ENCODE measurements at regions not wholly inside any gene's neighbourhood (a gene's known extent, or its start where the extent isn't known, plus 50 kb on each side); places are given as distances from the start of the nearest gene placed in this dataset.
"Not testable (repeated sequence)": the region's sequence is repeated elsewhere in the genome, so short reads cannot be mapped to it uniquely, and the experiment has no call there.

GRCh38 chr11:24267014-24267413 lies 229.8 kb upstream of the LUZP2 start:
- no peaks in the 10 kb centered on the region for H3K36me3 ChIP-seq (replicated peaks in 1 of 2; ENCODE audit: control insufficient read depth in 2 of 2, insufficient read depth in 2 of 2, low read length in 2 of 2)
- H4K8ac ChIP-seq (ENCODE audit: low read depth, low read length) = no peak overlapping the region
- no peak overlapping the region for H2BK15ac ChIP-seq (ENCODE audit: low read length)
- no peak overlapping the region for H2BK5ac ChIP-seq (ENCODE audit: low read length)
- no peaks in the 10 kb centered on the region for H3K27me3 ChIP-seq (ENCODE audit: control insufficient read depth in 3 of 3, insufficient read depth in 3 of 3, low read depth in 1 of 3, low read length in 3 of 3)
- DNase-seq (ENCODE audit: low spot score) = peak; percentile 20
- no peak overlapping the region for H2BK120ac ChIP-seq (ENCODE audit: low read depth, low read length)
- no peak overlapping the region for H3K23ac ChIP-seq (ENCODE audit: low read depth, low read length, poor library complexity)
- no peak overlapping the region for H3K4me2 ChIP-seq (ENCODE audit: insufficient read depth, low read length, poor library complexity, severe bottlenecking)
- no peak overlapping the region for H2AK5ac ChIP-seq (ENCODE audit: low read depth, low read length)
- H3K4ac ChIP-seq (ENCODE audit: low read length) = no peak overlapping the region
- H3K9ac ChIP-seq (ENCODE audit: low read depth, low read length, poor library complexity) = no peak overlapping the region
- H4K91ac ChIP-seq (ENCODE audit: low read depth, low read length, poor library complexity) = no peak overlapping the region
- H3K4me3 ChIP-seq (ENCODE audit: low read length in 2 of 2) = no peak overlapping the region
- WGBS, 2 donors (ENCODE audit: extremely low coverage in 2 of 2, insufficient read length in 2 of 2, insufficient replicate concordance in 1 of 2) = no CpG with 5 or more reads among the region's 2 CpGs
- no peak overlapping the region for H3K14ac ChIP-seq (ENCODE audit: low read length)
- H3K79me1 ChIP-seq (ENCODE audit: low read depth, low read length) = no peaks in the 10 kb centered on the region
- no peak overlapping the region for H3K18ac ChIP-seq (ENCODE audit: low read length)
- H3K9me3 ChIP-seq (replicated peaks in 1 of 2; ENCODE audit: control insufficient read depth in 2 of 2, insufficient read depth in 1 of 2, low read depth in 1 of 2, low read length in 2 of 2) = no peaks in the 10 kb centered on the region
- no peak overlapping the region for H3K27ac ChIP-seq (replicated peaks; ENCODE audit: low read length)
- no peaks in the 10 kb centered on the region for H3K4me1 ChIP-seq (ENCODE audit: control insufficient read depth in 2 of 2, insufficient read depth in 1 of 2, low read depth in 1 of 2, low read length in 2 of 2)
- no peak overlapping the region for H2AFZ ChIP-seq (ENCODE audit: low read length)
- no peak overlapping the region for H2BK12ac ChIP-seq (ENCODE audit: low read length)

DNA sequence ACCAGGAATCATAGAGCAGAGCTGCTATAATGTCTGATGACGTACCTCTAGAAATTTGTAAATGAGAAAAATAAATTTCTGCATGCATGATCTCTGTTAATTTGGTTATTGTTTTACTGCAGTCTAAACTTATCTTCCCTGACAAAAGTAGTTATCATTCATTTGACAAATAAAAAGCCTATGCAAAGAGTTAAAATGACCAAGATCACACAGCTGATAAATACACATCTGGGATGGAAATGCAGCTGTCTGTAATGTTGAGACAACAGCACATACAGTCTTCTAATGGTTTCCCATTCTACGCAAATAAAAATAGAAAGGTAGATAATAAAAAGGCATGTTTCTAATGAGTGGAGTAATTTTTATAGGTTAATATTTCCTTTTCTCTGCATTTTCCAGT lies 225.1 kb upstream of the LUZP2 start:
- H3K79me1 ChIP-seq (ENCODE audit: low read depth, low read length) = no peaks in the 10 kb centered on the region
- H2AK5ac ChIP-seq (ENCODE audit: low read depth, low read length) = no peak overlapping the region
- H3K9me3 ChIP-seq (replicated peaks in 1 of 2; ENCODE audit: control insufficient read depth in 2 of 2, insufficient read depth in 1 of 2, low read depth in 1 of 2, low read length in 2 of 2) = peaks cover 0 to 1% of the 10 kb centered on the region in 2 donors
- no peak overlapping the region for H4K8ac ChIP-seq (ENCODE audit: low read depth, low read length)
- H3K36me3 ChIP-seq (replicated peaks in 1 of 2; ENCODE audit: control insufficient read depth in 2 of 2, insufficient read depth in 2 of 2, low read length in 2 of 2) = no peaks in the 10 kb centered on the region
- no CpG with 5 or more reads among the region's 2 CpGs for WGBS, 2 donors (ENCODE audit: extremely low coverage in 2 of 2, insufficient read length in 2 of 2, insufficient replicate concordance in 1 of 2)
- H3K27me3 ChIP-seq (ENCODE audit: control insufficient read depth in 3 of 3, insufficient read depth in 3 of 3, low read depth in 1 of 3, low read length in 3 of 3) = no peaks in the 10 kb centered on the region
- H2BK5ac ChIP-seq (ENCODE audit: low read length) = no peak overlapping the region
- no peak overlapping the region for H3K9ac ChIP-seq (ENCODE audit: low read depth, low read length, poor library complexity)
- no peak overlapping the region for H3K27ac ChIP-seq (replicated peaks; ENCODE audit: low read length)
- no peak overlapping the region for H3K14ac ChIP-seq (ENCODE audit: low read length)
- no peak for DNase-seq (ENCODE audit: low spot score)
- no peak overlapping the region for H3K18ac ChIP-seq (ENCODE audit: low read length)
- no peak overlapping the region for H2BK120ac ChIP-seq (ENCODE audit: low read depth, low read length)
- no peak overlapping the region for H3K23ac ChIP-seq (ENCODE audit: low read depth, low read length, poor library complexity)
- H2BK15ac ChIP-seq (ENCODE audit: low read length) = no peak overlapping the region
- H2AFZ ChIP-seq (ENCODE audit: low read length) = no peak overlapping the region
- H2BK12ac ChIP-seq (ENCODE audit: low read length) = no peak overlapping the region
- no peak overlapping the region for H4K91ac ChIP-seq (ENCODE audit: low read depth, low read length, poor library complexity)
- no peak overlapping the region for H3K4ac ChIP-seq (ENCODE audit: low read length)
- no peaks in the 10 kb centered on the region for H3K4me1 ChIP-seq (ENCODE audit: control insufficient read depth in 2 of 2, insufficient read depth in 1 of 2, low read depth in 1 of 2, low read length in 2 of 2)
- H3K4me3 ChIP-seq (ENCODE audit: low read length in 2 of 2) = no peak overlapping the region
- no peak overlapping the region for H3K4me2 ChIP-seq (ENCODE audit: insufficient read depth, low read length, poor library complexity, severe bottlenecking)

DNA sequence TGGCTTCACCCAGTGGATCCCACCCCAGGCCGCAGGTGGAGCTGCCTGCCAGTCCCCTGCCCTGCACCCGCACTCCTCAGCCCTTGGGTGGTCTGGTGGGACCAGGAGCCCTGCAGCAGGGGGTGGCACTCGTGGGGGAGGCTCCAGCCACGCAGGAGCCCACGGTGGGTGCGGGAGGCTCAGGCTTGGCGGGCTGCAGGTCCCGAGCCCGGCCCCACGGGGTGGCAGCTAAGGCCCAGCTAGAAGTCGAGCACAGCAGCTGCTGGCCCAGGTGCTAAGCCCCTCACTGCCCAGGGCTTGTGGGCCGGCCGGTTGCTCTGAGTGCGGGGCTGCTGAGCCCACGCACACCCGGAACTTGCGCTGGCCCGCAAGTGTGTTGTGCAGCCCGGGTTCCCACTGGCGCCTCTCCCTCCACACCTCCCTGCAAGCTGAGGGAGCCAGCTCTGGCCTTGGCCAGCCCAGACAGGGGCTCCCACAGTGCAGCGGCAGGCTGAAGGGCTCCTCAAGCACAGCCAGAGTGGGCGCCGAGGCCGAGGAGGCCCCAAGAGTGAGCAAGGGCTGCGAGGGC lies 222.6 kb upstream of the LUZP2 start:
- not testable (repeated sequence) for H4K8ac ChIP-seq (ENCODE audit: low read depth, low read length); H3K36me3 ChIP-seq (replicated peaks in 1 of 2; ENCODE audit: control insufficient read depth in 2 of 2, insufficient read depth in 2 of 2, low read length in 2 of 2); H3K23ac ChIP-seq (ENCODE audit: low read depth, low read length, poor library complexity); H2BK5ac ChIP-seq (ENCODE audit: low read length); H3K4me2 ChIP-seq (ENCODE audit: insufficient read depth, low read length, poor library complexity, severe bottlenecking); H3K18ac ChIP-seq (ENCODE audit: low read length); H2BK12ac ChIP-seq (ENCODE audit: low read length); H2AK5ac ChIP-seq (ENCODE audit: low read depth, low read length); H3K9ac ChIP-seq (ENCODE audit: low read depth, low read length, poor library complexity); H3K9me3 ChIP-seq (replicated peaks in 1 of 2; ENCODE audit: control insufficient read depth in 2 of 2, insufficient read depth in 1 of 2, low read depth in 1 of 2, low read length in 2 of 2); H3K14ac ChIP-seq (ENCODE audit: low read length); H2BK120ac ChIP-seq (ENCODE audit: low read depth, low read length); H3K4ac ChIP-seq (ENCODE audit: low read length); H3K4me1 ChIP-seq (ENCODE audit: control insufficient read depth in 2 of 2, insufficient read depth in 1 of 2, low read depth in 1 of 2, low read length in 2 of 2); H3K27me3 ChIP-seq (ENCODE audit: control insufficient read depth in 3 of 3, insufficient read depth in 3 of 3, low read depth in 1 of 3, low read length in 3 of 3); H2AFZ ChIP-seq (ENCODE audit: low read length); H4K91ac ChIP-seq (ENCODE audit: low read depth, low read length, poor library complexity); H3K4me3 ChIP-seq (ENCODE audit: low read length in 2 of 2); H3K79me1 ChIP-seq (ENCODE audit: low read depth, low read length); H3K27ac ChIP-seq (replicated peaks; ENCODE audit: low read length); DNase-seq (ENCODE audit: low spot score); H2BK15ac ChIP-seq (ENCODE audit: low read length)
- no CpG with 5 or more reads among the region's 25 CpGs for WGBS, 2 donors (ENCODE audit: extremely low coverage in 2 of 2, insufficient read length in 2 of 2, insufficient replicate concordance in 1 of 2)

GRCh38 chr11:24286238-24286637 lies 210.6 kb upstream of the LUZP2 start:
- H3K9ac ChIP-seq (ENCODE audit: low read depth, low read length, poor library complexity) = no peak overlapping the region
- H3K18ac ChIP-seq (ENCODE audit: low read length) = no peak overlapping the region
- H3K4me3 ChIP-seq (ENCODE audit: low read length in 2 of 2) = no peak overlapping the region
- no peak overlapping the region for H2AFZ ChIP-seq (ENCODE audit: low read length)
- H4K8ac ChIP-seq (ENCODE audit: low read depth, low read length) = no peak overlapping the region
- H3K4me1 ChIP-seq (ENCODE audit: control insufficient read depth in 2 of 2, insufficient read depth in 1 of 2, low read depth in 1 of 2, low read length in 2 of 2) = no peaks in the 10 kb centered on the region
- H3K79me1 ChIP-seq (ENCODE audit: low read depth, low read length) = no peaks in the 10 kb centered on the region
- H3K27ac ChIP-seq (replicated peaks; ENCODE audit: low read length) = no peak overlapping the region
- H2BK12ac ChIP-seq (ENCODE audit: low read length) = no peak overlapping the region
- H2BK15ac ChIP-seq (ENCODE audit: low read length) = no peak overlapping the region
- H2BK5ac ChIP-seq (ENCODE audit: low read length) = no peak overlapping the region
- H3K4me2 ChIP-seq (ENCODE audit: insufficient read depth, low read length, poor library complexity, severe bottlenecking) = no peak overlapping the region
- H3K9me3 ChIP-seq (replicated peaks in 1 of 2; ENCODE audit: control insufficient read depth in 2 of 2, insufficient read depth in 1 of 2, low read depth in 1 of 2, low read length in 2 of 2) = no peaks in the 10 kb centered on the region
- H3K14ac ChIP-seq (ENCODE audit: low read length) = no peak overlapping the region
- no peaks in the 10 kb centered on the region for H3K27me3 ChIP-seq (ENCODE audit: control insufficient read depth in 3 of 3, insufficient read depth in 3 of 3, low read depth in 1 of 3, low read length in 3 of 3)
- no peaks in the 10 kb centered on the region for H3K36me3 ChIP-seq (replicated peaks in 1 of 2; ENCODE audit: control insufficient read depth in 2 of 2, insufficient read depth in 2 of 2, low read length in 2 of 2)
- DNase-seq (ENCODE audit: low spot score) = no peak
- H3K4ac ChIP-seq (ENCODE audit: low read length) = no peak overlapping the region
- no peak overlapping the region for H4K91ac ChIP-seq (ENCODE audit: low read depth, low read length, poor library complexity)
- no peak overlapping the region for H3K23ac ChIP-seq (ENCODE audit: low read depth, low read length, poor library complexity)
- H2BK120ac ChIP-seq (ENCODE audit: low read depth, low read length) = no peak overlapping the region
- no peak overlapping the region for H2AK5ac ChIP-seq (ENCODE audit: low read depth, low read length)
- no CpG with 5 or more reads among the region's 3 CpGs for WGBS, 2 donors (ENCODE audit: extremely low coverage in 2 of 2, insufficient read length in 2 of 2, insufficient replicate concordance in 1 of 2)
